HG02623 (cell line): ENCODE measurements at regions not wholly inside any gene's neighbourhood (a gene's known extent, or its start where the extent isn't known, plus 50 kb on each side); places are given as distances from the start of the nearest gene placed in this dataset.
A peak's percentile ranks its signal among the peaks of the same experiment; 100 is the strongest.
"Not testable (repeated sequence)": the region's sequence is repeated elsewhere in the genome, so short reads cannot be mapped to it uniquely, and the experiment has no call there.

Experiments
- ATAC-seq: cut with Tn5 transposase; IDR thresholded peaks from one replicate; pipeline ENCODE4 v1.9.1; 2021; ENCODE audit warnings: moderate library complexity; ENCODE audit not compliant: unreplicated experiment

DNA sequence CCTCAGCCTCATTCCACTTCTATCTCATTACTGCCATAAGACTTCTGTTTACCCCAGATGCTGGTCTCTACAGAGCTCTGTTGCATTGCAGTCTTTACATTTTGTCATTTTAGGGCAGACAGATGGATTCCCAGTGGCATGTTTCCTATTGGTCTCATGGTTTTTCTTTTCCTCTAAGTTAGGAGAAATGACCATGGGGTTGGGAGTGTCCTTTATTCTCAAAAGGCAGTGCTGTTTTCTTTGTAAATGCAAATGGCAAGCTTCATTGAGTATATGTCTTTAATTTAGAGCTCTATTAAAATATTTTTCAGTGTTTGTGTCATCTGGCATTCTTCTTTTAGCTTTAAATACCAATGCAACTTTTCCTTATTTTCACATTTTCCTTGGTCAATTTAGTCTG lies 57.0 kb downstream of the MSTN start:
- ATAC-seq: no peak

DNA sequence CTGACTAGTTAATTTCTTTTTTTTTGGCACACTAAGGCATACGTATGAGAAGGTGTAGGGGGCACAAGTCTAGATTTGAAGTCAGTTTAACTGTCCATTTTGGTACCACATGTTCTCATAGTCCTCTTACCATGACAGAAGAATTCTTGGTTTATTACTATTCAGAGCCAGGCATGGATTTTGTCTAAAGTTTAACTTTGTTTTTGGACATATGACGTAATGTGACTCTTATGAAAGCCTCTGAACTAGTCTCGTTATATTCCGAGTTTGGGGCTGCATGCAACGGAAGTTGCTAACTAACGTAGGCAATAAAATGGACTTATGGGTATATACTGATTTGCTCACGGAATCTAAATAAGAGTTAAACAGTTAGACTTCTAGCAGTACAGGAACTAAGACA lies 62.9 kb downstream of the MSTN start:
- no peak for ATAC-seq

DNA sequence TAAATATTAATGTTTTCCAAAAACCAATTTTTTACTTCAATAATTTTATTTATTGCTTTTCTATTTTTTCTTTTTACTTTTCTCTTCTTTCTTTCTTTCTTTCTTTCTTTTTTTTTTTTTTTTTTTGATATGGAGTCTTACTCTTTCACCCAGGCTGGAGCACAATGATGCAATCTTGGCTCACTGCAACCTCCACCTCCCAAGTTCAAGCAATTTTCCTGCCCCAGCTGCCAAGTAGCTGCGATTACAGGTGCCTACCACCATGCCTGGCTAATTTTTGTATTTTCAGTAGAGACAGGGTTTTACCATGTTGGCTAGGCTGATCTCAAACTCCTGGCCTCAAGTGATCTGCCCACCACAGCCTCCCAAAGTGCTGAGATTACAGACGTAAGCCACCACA lies 63.9 kb downstream of the MSTN start:
- ATAC-seq: not testable (repeated sequence)

DNA sequence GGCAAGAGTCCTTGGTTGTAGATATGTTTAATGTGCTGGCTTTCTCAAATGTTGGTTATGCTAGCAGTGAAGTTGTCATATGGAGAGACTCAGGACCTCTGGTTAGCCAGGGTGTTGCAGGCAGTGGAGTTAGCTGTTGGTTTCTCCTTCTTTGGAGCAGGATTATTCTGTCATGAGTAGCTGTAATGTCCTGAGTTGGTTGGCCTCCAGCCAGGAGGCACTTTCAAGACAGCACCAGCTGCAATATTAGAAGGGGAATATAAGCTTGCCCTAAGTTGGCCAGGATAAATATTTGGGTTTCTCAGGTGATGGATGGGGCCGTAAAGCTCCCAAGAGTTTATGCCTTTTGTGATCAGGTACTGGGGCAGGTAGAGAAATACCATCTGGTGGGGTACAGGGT lies 65.5 kb downstream of the MSTN start:
- no peak for ATAC-seq

DNA sequence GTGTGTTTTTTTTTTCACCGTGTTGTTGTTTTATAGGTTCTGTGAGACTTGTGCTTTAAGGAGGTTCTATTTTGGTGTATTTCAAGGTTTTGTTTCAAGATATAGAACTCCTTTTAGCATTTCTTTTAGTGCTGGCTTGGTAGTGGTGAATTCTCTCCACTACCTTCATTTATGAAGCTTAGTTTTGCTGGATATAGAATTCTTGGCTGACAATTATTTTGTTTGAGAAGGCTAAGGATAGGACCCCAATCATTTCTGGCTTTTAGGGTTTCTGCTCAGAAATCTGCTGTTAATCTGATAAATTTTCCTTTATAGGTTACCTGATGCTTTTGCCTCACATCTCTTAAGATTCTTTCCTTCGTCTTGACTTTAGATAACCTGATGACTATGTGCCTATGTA lies 66.8 kb downstream of the MSTN start:
- ATAC-seq: no peak

DNA sequence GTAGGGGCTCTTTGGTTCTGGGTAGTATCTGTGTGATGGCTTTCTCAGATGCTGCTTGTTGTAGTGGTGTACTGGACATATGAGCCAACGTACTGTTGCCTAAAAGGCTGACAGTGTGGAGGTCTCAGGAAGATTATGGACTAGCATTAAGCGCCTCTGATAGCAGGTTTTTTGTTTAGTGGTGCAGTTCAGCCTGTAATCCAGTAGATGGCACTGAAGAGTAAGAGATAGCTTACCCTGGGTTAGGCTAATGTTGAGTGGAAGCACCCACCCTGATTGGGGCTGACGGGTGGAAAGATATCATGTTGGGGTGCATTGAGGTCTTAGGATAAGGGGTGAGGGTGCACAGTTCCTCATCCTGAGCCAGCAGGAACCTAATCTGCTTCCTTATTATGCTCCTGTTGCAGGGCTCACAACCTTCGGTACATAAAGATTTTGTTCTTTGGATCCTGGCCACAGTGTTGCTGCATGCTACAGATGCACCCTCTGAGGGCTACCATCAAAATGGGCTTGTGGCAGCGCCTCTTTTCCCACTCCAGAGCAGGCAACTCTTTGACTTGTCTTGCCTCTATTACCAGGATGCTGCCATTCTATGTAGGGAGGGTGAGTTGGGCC lies 79.6 kb downstream of the MSTN start:
- ATAC-seq: no peak

DNA sequence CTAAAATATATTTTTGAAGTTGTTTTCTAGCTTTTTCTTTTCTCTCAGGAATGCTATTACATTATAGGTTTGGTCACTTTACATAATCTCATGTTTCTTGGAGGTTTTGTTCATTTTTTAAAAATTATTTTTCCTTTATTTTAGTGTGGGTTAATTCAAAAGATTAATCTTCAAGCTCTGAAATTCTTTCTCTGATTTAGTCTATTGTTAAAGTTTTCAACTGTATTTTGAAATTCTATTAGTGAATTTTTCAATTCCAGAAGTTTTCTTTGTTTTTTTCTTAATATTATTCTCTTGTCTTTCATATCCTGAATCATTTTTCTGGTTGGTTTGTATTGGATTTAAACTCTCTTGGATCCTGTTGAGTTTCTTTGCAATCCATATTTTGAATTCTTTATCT lies 80.4 kb downstream of the MSTN start:
- ATAC-seq: no peak

DNA sequence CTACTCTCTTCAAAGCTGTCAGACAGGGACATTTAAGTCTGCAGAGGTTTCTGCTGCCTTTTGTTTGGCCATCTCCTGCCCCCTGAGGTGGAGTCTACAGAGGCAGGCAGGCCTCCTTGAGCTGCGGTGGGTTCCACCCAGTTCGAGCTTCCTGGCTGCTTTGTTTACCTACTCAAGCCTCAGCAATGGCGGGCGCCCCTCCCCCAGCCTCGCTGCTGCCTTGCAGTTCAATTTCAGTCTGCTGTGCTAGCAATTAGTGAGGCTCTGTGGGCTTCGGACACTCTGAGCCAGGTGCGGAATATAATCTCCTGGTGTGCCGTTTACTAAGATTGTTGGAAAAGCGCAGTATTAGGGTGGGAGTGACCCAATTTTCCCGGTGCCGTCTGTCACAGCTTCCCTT lies 86.0 kb downstream of the MSTN start:
- ATAC-seq: not testable (repeated sequence)

DNA sequence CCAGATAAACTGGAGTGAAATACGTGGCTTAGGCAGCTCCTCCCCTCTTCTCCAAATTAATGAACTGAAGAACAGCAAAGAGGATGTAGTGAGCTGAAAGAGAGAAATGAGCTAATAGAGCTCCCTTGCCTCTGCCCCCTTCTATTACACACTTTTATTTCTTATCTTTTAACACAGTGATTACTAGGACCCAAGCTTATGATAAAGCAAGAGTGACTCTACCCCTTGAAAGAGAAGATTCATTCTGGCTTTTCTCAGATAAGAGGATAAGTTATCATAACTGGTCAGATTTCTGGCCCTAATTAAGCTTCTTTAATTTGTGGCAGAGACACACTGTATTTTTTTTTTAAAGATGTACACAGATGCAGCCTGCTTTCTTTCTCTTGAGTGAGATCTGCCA lies 102.2 kb downstream of the MSTN start:
- ATAC-seq: no peak

DNA sequence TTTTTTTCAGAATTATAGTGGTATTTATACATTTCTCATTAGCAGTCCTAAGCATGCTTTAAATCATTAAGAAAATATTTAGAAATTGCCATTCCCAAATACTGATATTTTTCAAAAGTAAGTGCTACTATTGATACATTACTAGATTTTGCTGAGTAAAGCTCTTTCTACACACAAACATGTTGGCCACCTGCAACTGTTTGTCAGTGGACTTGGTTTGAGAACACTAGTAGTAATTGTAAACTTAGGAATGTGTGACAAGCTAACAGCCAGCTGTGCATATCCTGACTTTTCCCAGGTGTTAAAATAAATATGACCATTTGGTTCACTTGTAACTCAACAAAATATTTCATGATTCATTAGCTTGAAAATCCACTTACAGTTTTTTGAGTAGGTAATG lies 103.1 kb downstream of the MSTN start:
- ATAC-seq: no peak

DNA sequence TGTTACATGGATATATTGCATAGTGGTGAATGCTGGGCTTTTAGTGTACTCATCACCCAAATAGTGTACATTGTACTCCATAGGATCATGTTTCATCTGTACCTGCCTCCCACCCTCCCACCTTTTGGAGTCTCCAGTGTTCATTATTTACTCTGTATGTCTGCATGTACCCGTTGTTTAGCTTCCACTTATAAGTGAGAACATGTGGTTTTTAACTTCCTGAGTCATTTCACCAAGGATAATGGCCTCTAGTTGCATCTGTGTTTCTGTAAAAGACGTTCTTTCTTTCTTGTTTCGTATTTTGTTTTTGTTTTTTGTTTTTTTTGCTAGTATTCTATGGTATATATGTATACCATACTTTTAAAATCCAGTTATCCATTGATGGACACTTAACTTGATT lies 107.5 kb downstream of the MSTN start:
- peak; percentile 42 for ATAC-seq

DNA sequence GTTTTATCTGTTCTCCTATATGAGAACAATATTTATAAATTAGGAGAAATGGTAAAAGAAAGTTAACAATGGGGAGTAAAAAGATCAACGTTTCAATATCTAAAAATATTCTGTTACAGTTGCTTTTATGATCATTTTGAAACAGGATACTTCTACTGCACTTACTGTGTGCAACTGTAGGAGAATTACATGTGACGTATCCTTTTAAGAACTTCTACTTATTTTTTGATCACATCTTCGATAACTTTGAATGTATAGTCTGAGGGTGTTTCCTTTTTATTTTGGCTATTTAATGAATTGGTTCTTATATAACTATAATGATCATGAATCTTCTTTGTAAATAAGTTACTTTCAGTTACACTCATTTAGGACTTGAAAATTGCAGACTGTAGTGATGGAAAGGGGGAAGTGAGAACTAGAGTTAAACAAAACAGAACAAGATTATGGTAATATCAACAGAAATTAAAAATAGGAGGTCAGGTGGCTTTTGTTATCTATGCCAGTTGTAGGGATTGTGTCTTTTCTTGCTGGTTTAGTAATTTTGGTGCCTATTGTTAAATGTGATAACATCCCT lies 109.9 kb downstream of the MSTN start:
- ATAC-seq: peak; percentile 87

DNA sequence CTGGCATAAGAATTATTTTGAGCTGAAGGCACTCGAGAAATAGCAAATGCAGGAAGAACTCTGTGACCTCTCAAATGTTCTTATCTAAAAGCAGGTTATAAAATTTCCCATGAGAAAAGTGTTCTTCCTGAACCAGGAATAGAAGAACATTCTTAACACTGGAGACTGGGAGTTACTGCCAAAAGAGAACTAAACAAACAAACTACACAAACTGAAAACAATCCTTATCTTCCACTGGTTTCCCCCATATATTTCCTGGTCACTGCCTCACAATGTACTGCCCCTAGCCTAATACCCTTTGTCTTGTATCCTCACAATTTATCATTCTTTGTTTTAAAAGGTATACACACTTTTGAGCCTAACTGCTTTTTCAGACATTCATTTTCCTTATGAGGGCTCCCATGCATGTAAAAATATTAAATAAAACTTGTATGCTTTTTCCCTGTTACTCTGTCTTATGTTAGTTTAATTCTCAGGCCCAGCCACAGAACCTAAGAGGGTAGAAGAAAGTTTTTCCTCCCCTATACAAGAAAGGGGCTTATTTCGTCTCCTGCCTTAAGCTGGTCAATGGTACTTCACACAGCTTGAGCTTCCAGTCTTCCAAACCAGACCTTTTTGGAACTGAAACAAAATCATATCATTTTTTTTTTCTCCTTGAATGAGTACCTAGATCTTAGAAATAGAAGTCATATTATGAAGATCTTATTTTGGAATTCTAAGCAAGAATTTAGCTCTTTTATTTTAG lies 110.6 kb downstream of the MSTN start:
- peak; percentile 27 for ATAC-seq

DNA sequence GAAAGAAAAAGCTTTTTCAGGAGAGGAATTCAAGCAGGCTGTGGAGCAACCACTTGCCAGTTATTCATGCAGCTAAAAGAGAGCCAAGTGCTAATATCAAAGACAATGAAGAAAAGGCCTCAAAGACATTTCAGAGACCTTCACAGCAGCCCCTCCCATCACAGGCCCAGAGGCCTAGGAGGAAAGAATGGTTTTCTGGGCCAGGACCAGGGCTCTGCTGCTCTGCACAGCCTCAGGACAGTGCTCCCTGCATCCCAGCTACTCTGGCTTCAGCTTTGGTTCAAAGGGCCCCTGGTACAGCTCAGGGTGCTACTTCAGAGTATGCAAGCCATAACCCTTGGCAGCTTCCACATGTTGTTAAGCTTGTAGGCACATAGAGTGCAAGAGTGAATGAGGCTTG lies 119.5 kb downstream of the MSTN start:
- ATAC-seq: no peak

DNA sequence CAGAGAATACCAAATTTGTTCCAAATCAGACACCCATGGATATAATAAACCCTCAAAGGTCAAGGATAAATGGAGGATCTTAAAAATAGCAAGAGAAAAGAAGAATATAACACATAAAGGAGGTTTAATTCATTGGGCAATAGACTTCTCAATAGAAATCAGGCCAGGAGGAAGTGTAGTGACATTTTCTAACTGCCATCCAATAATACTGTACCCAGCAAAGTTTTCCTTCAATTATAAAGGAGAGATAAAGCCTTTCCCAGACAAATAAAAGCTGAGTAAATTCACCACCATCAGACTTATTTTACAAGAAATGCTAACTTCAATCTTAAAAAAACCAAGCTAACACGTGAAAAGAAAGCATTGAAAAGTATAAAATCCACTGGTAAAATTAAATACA lies 121.6 kb downstream of the MSTN start:
- no peak for ATAC-seq

DNA sequence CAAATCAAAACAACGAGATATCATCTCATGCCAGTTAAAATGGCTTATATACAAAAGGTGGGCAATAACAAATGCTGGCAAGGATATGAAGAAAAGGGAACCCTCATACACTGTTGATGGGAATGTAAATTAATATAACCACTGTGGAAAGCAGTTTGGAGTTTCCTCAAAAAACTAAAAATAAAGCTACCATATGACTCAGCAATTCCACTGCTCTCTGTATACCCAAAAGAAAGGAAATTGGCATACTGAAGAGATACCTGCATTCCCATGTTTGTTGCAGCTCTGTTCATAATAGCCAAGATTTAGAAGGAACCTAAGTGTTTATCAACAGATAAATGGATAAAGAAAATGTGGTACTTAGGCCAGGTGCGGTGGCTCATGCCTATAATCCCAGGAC lies 124.8 kb downstream of the MSTN start:
- ATAC-seq: no peak

DNA sequence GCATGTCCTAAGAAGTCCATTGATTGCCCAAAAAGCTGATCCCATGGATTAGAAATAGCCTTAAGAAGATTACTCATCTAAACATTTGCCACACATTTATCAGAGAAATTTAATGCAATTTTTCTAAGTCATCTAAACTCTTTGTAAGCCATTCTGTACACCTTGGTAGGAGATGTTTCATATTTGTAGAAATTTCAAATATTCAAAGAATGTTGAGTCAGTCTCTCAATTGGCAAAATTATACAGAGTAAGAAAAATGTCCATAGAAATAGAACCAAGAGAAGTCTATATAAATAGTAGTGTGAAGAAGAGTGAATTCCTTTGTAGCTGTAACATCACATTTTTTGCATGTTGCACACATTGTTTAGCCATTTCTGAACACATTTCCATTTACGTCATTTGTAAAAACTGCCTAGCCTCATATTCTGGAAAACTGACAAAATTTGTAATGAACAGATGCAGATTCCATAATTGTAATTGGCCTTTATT lies 128.6 kb downstream of the MSTN start:
- ATAC-seq: no peak

DNA sequence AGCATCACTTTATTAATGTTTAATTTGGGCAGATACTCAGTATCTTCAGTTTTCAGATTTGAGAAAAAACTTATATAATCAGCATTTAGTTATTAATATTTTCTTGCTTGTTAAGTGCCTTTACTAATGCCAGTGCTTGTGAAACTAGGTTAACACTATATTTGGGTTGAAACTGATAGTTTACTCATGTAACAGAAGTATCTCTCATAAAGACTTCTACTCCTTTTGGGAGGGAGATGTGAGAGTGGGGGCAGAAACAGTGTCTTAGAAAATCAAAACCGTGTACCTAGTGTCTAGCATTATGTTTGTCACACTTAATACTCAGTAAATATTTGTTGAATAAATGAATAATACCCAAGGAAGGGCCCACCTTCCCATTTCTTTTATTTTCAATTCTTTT lies 129.5 kb downstream of the MSTN start:
- ATAC-seq: peak; percentile 94

DNA sequence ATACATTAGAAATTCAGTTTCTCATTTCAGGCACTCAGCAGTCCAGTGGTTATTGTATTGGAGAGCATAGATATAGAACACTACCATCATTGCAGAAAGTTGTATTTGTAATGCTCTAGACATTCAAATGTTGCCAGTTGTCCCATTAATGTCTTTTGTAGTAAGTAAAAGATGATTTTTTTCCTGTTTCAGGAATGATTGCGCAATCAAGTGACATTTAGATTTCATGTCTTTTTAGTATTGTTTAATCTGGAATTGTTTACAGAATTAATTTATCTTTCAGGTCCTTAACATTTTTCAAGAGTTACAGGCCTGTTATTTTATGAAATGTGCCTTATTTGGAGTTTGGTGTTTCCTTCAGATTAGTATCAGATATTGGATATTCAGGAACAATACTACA lies 134.7 kb downstream of the MSTN start:
- no peak for ATAC-seq
